HG03521 (cell line): ENCODE measurements at regions not wholly inside any gene's neighbourhood (a gene's known extent, or its start where the extent isn't known, plus 50 kb on each side); places are given as distances from the start of the nearest gene placed in this dataset.

Experiments used
- ATAC-seq: cut with Tn5 transposase; IDR thresholded peaks from one replicate; pipeline ENCODE4 v1.9.1; 2021; ENCODE audit warnings: mild to moderate bottlenecking, moderate library complexity; ENCODE audit not compliant: unreplicated experiment

DNA sequence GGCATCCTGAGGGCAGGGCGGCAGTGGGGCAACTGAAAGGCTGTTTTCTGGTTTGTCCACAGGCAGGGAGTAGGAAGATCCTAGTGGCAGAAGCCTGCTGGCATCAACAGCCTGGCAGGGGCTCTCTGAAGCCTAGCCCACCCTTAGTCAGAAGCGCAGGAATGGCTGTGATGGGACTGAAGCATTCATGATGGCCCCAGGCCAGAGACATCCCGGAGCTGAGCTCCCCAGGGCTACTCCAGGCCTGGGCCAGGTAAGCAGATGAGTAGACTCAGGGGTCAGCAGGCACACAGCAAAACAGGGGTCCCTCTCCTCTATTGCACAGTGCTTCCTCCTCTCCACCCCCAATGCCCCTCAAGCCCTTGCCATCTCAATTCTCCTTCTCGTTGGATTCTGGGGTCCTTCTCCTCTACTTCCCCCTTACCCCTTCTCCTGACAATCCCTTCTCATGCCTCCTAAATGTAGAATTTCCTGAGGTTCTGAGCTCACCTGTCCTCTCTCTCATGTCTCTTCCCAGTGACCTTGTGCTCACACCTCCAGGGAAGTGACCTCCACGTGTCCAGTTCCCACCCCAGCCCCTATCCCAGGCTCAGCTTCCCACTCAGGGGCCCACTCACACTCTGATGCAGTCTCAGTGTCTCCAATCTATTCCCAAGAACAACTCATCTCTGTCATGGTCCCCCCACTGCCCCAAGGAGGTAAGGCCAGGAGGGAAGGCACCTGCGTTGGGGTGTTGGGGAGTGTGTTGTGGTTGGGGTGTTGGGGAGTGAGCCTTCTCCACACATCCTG, 158.7 kb upstream of the ZNF507 start:
- no peak for ATAC-seq

DNA sequence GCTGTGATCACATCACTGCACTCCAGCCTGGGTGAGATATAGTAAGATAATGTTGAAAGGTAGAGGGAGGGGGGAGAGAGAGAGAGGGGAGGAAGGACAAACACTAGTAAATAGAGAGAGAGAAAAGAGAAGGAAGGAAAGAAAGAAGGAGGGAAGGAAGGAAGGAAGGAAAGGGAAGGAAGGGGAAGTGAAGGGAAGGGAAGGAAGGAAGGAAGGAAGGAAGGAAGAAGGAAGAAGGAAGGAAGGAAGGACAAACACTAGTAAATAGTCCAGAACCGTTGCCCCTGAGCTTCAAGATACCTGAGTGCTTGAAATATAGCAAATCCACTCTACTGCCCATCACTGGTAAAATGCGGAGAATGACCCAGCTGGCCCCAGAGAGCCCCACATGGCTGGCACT, 156.5 kb upstream of the ZNF507 start:
- no peak for ATAC-seq

DNA sequence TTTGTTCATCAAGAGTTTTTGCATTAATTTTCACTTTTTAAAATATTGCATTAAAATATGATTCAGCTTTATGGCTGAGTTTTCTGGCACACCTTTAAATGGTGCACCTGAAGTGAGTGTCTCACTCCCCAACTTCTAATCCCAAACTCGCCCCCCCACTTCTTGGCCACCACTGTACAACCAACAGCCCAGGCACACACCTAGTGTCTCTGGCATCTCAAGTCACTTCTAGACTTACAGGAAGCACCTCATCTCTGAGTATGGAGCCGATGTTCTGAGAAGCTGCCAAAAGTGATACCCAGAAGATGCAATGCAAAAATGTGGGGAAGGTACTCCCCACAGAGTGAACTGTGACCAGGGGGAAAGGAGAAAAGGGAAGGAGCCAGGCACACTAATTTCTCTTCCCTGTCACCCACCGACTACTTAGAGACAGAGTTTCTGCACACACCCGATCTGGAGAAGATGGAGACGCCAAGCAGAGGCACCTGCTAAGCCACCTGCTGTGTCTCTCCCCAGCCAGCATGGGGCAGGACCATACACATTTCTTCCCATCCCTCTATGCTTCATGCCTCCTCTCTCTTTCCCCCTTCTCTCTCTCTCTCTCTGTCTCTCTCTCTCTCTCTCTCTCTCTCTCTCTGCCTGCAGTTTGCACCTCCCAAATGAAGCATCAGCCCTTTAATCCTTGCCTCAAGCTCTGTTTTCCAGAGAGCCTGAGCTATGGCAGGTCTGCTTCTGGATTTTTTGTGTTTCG, 155.3 kb upstream of the ZNF507 start:
- no peak for ATAC-seq

DNA sequence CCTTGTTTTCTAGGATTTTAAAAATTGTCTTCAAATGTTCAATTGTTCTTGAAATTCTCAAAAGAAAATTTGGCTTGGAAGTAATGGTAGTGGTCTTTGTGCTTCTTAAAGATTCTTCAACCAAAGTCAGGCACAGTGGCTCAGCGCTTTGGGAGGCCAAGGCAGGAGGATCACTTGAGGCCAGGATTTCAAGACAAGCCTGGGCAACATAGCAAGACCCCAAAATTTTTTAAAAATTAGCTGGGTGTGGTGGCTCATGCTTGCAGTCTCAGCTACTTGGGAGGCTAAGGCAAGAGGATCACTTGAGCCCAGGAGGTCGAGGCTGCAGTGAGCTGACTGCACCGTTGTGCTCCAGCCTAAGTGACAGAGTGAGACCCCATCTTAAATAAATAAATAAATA, 153.5 kb upstream of the ZNF507 start:
- no peak for ATAC-seq

DNA sequence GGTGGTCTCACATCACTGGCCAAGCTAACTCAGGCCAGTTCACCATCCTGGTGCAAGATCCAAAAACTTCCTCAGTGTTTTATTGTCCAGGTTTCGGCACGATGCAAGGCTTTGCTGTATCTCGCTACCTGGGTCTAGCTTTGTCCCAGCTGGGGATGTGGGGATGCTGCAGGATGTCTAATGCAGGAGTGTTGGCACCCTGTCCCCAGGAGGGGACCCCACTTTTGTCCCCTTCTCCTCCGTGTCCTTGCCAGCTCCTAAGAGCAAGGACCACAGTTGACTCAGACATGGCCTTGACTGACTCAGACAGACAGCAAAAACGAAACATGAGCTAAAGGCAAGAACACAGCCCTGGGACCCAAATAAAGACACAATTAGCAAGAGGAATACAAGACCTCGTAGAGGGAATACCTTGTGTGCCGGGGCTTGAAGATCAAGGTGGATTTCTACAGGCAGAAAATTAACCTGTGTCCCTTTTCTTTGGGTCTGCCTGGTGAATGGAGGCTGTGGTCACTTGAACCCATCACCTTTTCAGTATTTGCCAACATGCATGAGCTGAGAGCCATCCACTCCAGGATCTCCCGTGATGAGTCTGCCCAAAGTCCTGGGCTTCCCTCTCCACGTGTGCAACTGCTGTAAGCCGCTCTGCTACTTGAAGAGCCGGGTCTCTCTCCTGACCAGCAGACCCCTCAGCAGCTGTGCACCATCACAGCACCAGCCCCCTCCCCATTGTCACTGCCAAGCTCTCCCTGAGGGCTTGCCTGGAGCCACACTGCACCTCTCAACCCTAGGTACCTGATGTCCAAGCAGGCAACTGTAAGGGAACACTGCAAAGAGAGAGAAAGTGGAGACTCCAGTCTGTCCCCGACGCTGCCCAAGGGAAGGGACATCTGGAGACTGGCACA, 149.5 kb upstream of the ZNF507 start:
- ATAC-seq = no peak

DNA sequence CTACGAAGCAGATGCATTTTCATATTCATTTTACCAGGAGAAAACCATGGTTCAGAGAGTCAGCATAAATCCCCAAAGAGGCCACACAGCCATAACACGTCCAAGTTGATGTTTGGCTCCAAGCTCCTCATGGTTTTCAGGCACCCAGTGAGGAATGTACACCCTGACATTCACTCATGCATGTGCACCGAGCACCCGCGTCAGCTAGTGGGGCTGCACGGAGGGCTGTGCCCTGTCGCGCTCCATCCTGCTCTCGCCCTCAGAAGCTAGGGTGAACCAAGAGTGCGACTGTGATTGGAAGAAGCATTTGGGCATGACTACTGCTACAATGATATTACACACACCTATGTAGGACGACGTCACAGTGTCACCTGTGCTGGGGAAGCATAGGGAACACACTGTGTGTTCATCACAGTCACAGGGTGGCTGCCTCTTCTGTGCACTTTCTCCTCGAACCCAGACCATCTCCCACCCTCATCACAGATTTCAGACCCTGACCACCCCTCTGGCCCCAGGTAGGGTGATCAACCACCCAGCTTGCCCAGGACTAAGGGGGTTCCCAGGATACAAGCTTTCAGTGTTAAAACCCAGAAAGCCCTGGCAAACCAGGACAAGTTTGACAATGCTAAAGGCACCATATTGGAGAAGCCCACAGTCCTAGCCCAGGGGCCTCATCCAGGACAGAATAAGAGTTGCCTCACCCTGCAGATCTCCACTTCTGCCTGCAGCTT, 148.6 kb upstream of the ZNF507 start:
- no peak for ATAC-seq

DNA sequence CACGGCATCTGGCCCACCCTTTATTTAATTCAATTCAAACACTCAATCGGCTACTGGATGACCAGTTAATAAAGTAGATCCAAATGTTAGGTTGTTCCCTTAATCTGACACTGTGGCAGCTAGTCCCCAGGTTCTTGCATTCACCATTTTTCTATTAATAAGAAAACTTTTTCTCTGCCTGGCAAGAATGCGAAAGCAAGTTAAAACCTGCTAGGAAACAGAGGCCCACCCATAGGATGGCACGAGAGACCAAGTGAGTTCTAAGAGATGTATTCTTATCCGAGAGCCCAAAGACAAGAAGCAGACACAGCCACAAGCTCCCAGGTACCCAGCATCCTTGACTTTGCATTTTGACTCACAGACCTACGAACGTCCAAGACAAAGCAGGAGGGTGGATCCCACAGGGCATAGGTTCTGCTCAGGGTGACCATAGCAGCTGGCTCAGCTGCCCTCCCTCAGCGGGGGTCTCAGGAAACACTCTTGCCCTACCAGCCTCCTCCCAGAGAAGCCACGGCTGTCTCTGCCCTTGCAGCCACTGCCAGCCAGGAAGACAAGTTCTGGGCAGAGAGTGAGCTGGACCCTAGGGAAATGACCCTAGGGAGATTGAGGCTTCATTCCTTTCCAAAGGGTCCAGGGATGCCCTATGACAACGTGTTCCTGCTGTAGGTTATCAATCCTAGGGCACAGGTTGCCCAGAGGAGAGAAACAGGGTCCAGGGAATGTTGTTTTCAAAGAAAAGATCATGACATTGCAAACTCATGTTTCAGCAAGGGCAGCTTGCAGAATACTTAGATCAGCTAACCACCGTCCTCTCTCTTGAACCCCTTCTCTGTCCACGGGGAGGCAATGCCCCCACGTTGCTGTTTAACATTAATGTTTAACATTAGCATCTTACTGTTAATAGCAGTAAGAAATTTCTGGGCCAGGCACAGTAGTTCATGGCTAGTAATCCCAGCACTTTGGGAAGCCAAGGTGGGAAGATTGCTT, 147.2 kb upstream of the ZNF507 start:
- no peak for ATAC-seq

DNA sequence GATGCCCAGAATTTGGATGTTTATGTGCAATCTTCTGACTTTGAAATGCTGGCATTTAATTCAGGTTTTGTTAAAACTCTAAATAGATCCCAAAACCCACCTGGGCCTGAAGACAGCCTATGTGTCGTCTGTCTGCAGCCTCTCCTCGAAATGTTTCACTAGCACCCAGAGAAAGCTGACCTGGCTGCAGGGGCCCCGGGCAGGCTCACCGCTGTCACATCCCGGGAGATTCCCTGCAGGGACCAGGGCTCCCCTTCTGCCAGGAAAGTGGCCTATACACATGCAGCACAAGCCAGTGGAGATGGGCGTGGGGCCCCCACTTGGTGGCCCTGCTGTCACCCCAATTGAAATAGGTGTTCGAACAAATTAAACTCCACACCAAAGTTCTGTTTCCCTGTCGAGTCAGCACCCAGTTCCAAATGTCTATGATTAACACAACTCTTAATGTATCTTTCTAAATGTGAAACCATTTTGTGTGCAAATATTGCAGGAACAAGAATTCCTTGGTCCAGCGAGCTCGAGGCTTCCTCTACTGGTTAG, 145.8 kb upstream of the ZNF507 start:
- ATAC-seq = no peak

DNA sequence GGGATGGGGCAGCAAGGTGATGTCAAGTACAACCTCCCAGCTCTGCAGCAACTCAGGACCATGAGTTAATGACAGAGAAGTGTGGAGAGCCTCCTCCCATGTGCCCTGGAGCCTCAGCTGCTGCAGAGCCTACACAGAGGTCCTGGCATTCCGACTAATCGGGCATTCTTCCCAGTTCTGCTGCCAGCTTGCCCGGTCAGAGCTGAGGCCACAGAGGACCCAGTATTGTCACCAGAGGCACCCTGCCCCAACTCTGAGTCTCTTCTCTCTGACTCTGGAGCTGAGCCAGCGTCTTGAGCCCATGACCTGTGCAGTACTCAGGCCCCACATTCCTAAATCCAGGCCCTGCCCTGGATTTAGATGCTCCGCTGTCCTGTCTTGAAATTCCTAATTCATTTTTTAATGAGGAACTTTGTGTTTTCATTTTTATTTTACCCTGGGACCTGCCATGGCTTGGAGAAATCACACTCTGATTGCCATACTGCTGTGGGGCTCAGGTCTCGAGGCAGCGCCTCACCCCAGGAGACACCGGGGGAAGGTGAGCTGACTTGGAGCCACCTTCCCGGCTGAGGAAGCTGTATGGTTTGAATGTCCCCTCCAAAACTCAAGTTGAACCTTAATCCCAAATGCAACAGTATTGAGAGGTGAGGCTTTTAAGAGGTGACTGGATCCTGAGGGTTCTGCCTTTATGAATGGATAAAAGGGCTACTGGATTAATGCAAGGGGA, 144.9 kb upstream of the ZNF507 start:
- ATAC-seq = no peak

DNA sequence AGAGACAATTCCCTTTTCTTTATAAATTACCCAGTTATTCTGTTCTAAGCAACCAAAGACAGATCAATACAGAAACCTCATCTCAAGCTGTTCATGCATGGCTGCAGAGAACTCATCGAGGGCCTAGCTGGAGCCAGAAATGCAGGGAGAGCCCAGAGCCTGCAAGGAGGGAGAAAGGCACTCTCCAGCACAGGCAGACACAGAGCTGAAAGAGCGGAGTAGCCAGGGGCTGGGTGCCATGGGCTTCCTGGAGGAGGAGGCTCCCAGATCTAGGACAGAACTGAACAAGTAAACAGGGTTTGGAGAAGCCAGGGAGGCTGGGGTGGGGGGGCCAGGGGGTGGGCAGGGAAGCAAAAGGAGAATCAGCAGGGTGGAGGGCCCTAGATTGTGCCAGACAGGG, 144.2 kb upstream of the ZNF507 start:
- no peak for ATAC-seq

DNA sequence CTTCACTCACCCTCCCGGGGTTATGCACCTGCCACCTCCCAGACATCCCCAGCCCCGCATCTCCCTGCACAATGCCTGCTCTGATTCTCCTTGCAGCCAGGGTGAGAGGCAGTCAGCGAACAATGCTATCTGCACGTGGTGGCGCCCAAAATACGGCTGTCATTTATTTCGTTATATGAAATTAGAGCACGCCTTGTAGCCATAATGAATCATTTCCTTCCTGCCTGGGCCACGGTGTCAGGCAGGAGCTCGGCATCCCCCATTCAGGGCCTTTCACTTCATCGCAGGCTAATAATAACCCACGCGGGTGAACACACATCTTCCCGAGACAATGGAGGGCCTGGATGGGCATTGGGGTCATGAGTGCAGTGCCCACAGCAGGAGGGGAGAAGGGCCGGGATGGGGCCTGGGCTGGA, 143.8 kb upstream of the ZNF507 start:
- ATAC-seq = no peak

DNA sequence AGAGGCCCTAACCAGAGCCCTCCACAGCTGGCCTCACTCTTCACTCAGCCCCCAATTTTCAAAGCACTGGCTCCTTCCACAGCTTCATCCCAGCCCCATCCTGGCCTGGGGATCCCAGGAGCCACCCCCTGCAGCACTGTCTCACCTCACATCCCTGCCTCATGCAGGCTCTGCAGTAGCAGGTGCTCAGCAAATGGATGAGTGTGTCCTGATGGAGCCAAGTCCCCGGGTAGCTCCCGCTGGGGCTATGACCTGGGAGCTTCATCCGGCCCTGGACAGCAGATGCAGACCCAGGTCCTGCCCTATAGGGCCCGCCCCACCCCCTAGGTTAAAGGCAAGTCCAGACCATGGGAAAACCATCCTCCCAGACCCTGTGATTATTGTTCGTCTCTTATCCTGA, 143.2 kb upstream of the ZNF507 start:
- no peak for ATAC-seq

DNA sequence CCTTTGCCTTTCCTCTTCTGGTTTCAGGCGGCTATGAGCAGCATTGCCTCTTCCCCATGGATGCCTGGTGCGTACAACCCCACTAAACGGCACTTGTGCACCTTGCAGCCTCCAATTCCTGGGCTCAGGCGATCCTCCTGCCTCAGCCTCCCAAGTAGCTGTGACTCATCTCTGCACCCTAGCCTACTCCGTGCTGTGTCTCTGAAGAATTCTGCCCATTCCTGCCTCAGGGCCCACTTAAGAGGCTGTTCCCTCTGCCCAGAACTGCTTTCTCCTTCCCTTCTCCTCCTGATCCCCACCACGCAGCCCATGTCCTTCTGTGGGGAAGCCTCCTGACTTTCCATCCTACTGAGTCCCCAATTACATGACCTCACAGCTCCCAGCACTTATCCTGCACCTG, 142.2 kb upstream of the ZNF507 start:
- ATAC-seq = no peak

DNA sequence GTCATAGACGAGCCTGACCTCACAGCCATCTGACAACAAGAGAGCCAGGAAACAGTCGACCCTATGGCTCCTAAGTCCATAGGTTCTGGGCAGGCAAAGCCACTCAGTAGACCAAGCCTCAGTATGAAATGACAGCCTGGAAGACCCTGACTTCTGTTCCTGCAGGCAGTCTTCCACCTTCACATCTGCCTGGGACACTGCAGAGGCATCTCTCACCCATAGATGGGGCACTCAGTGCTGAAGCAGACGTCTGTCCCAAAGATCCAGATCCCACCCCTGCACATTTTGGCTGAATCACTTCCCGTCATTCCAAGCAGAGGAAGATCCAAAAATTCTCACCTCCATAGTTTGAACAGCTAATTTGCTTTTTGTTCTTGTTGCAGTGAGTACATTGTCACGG, 139.3 kb upstream of the ZNF507 start:
- no peak for ATAC-seq

DNA sequence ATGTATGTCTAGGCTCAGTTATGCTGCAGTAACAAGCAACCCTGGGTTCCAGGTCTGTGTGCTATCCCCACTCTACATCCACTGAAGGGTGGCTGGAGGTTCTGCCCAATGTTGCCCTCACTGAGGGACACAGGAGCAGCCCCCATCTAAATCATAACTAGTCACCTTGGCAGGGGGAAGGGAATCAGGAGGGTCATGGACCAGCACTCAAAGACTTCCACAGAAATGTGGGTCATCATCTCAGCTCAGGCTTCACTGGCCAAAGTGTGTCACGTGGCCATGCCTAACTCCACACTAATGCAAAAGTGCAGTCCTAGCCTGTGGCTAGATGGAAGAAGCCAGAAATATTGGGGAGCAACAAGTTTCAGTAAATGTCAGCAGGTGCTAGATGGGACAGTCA, 137.3 kb upstream of the ZNF507 start:
- no peak for ATAC-seq

DNA sequence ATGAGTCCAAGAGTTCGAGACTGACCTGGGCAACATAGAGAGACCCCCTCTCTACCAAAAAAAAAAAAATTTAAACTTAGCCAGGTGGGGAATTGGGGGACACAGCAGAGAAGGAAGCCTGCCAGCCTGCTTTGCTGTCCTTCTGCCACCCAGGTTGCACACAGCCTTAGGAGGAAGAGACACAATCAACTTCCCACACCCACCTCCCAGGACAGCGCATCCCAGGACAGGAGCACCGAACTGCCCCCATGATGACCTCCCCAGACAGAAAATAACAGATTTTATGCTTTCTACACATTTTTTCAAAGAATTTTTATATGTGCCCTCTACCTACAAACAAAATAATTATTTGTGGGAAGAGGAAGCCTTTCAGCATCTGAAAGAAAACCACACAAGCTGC, 126.0 kb upstream of the ZNF507 start:
- ATAC-seq = no peak

DNA sequence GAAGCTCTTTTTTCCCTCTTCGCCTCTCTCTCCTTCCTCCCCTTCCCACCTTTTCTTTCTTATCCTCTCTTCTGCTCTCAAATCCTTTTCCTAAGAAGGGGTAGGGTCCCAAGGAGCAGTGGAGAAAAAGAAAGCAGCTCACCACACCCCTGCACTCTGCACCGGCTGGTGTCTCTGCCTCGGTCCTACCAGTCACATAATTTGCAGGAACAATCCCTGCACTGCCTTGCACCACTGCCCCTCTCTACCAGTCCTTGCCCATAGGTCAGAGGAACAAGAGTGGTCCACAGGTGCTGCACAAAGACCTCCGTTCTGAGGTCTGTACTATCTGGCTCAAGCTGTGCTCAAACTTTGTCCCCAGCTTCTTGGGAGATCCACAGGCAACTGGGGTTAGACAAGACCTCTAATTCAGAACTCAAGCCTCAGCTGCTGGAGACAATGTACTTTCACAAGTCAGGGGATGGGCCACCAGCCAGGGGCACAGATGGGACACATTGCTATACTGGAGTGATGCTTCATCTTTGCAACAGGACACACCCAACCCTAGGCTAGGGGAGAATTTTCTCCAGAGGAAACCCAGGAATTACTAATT, 125.4 kb upstream of the ZNF507 start:
- ATAC-seq = no peak

DNA sequence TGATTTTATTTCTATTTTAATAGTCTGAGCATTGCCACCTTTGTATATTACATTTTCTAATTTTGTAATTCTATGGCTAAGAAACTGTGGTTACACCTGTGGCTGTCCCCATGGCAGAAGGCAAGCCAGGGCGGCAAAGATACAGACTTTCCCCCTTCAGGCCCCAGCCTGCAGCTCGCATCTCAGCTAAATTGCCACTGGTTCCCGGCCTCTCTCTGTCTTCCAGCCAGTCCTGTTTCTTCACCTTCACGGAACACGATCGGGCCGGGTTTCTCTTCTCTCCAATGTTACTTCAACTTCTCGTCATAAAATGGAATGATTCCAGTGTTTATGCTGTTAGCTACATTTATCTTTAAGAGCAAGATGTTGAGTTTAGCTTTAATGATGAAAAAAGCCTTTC, 124.5 kb upstream of the ZNF507 start:
- ATAC-seq = no peak
